GM19467 (cell line): ENCODE measurements at regions not wholly inside any gene's neighbourhood (a gene's known extent, or its start where the extent isn't known, plus 50 kb on each side); places are given as distances from the start of the nearest gene placed in this dataset.
"Not testable (repeated sequence)": the region's sequence is repeated elsewhere in the genome, so short reads cannot be mapped to it uniquely, and the experiment has no call there.

Experiments
- ATAC-seq: cut with Tn5 transposase; IDR thresholded peaks from one replicate; pipeline ENCODE4 v1.9.1; 2021; ENCODE audit warnings: mild to moderate bottlenecking, moderate library complexity; ENCODE audit not compliant: unreplicated experiment

DNA sequence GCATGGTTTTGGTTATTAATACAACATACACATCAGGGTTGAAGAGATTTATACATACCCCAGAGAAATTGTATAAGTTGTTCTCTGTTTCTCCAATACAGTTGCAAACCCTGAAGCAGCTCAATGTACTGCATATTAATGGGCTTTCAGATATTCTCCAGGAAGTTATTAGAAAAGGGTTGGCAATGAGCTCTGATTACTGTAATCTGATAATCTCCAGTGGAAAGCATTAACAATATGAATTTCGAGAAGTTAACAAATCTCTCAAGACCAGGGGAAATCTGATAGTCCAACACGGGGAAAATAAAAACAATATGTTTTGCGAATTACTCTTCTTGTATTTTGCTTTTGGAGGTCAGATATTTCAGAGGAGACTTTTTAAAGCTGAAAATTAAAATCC lies 950.1 kb downstream of the TBL1XR1 start:
- ATAC-seq, result no peak

DNA sequence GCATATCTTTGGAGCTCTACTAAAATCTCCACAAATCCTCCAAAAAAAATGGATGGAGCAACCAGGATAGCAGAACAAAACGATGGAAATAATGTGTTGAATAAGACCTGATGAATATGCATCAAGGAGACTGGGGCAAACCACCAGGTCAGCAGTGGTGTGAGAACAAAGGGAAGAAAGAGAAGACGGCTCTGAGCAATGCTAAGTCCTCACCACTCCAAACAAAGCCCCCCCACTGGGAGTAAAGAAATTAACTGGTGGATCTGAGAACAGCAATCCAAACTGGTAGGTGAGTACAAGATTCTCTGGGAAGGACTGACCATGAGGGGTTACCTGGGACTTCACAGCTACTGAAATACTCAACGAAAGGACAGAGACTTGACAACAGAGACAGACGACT lies 977.3 kb downstream of the TBL1XR1 start:
- ATAC-seq, result no peak

DNA sequence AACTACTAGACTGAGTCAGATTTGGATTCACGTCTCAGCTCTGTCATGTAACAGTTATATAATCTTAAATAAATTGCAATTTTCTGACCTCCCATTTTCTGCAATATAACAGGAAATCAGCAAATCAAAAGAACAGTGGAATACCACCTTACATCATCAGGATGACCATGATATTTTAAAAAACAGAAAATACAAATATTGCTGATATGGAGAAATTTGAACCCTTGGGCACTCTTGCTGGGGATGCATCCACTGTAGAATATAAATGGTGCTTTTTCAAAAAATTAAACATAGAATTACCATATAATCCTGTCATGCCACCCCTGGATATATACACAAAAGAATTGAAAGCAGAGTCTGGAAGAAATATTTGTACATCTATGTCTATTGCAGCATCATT lies 982.5 kb downstream of the TBL1XR1 start:
- ATAC-seq, result no peak

DNA sequence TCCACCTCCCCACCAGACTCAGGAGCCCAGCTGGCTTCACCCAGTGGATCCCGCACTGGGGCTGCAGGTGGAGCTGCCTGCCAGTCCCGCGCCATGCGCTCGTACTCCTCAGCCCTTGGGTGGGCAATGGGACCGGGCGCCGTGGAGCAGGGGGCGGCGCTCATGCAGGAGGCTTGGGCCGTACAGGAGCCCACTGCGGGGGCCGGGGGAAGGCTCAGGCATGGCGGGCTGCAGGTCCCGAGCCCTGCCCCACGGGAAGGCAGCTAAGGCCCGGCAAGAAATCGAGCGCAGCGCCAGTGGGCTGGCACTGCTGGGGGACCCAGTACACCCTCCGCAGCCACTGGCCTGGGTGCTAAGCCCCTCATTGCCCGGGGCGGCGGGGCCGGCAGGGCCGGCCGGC lies 984.0 kb downstream of the TBL1XR1 start:
- not testable (repeated sequence) for ATAC-seq

DNA sequence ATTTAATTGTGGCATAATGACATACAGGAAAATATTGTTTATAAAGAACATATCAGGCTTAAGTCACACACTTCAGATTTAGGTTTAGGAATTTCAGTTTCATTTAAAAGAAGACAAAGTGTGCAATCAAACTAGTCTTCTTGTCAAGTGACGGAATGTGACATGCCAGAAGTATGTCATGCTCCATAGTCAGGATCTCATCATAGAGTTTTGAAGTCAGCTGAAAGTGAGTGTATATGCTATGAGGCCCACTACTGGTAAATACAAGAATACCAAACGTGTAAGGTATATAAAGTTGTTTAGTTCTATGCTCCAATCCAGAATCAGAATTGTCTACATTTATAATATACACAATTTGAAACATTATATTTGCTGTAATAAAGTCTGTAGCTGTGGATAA lies 988.4 kb downstream of the TBL1XR1 start:
- no peak for ATAC-seq

DNA sequence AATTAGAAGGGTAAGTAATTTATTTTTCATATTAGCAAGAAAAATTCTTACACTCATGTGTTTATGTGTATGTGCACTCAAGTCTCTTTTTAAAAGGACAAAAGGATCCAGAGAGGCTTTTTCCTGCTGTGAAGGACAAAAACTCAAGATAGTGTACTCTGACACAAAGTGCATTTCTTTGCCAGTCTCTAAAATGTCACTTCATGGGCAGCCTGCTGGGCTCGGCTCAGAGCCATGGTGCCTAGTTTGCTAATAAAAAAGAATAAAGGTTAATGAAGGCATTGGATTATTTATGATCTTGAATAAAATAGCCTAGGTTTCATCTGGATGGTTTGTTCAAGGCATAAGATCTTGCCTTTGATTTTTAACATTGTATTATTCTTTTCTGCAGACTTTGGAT lies 989.0 kb downstream of the TBL1XR1 start:
- no peak for ATAC-seq

DNA sequence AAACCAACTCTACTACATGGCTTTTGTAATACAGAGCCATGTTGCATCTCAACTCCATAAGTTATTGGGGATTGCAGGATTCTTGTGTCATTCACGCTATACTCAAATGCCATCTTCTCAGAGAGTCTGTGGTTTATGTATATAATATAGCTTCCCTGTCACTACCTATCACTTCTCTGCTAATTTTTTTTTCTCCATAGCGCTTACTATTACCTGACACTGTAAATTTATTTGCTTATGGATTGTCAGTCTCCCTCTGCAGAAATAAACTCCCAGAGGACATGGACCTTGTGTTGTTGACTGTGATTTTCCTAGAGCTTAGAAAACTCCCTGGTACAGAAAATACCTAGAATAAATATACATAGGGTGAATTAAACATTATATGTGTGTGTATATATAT lies 990.5 kb downstream of the TBL1XR1 start:
- no peak for ATAC-seq

DNA sequence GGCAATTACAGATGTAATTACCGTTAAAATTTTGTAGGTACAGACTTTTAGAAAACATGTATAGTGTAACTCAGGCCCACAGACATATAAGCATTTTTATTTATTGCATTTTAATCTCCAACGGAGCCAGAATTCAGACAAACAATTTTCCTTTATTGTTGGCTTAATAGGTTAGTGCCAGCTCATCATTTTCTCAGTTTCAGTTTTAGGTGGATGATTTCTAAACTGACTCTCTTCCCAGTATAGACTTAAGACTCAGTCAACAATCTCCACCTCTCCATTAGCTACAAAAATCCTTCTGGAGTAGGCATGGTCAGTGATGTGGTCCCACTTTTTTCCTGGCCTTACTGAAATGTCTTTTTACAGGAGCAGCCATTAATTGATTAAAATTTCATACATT lies 994.6 kb downstream of the TBL1XR1 start:
- no peak for ATAC-seq

DNA sequence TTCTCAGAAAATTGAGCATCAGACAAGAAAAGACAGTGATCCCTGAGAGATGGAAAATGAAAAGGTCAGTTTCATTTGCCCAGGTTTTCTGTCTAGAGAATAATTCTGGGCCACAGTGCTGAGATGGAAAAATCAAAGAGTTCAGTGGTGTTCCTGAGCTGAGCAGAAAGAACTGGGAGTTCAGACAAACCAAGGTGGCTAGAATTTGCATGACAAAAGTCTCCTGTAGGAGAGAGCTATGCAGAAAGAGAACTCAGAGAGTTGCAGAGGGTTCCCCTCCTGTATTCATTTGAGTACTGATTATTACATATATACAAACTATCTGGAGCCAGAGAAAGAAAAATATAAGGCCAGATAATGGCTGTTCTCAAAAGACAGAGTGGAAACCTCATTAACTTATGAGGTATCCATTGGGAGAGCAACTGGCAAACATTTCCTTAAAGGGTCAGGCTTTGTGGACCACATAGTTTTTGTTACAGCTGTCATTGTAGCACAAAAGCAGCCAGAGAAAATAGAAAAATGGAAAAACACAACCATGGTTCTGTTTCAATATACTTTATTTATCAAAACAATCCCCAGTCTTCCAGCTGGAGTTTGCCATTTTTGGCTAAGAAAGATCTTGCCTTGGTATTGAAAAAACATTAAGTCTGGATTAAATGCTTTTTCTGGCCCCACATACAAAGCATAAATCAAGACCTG lies 1004.1 kb downstream of the TBL1XR1 start:
- no peak for ATAC-seq

DNA sequence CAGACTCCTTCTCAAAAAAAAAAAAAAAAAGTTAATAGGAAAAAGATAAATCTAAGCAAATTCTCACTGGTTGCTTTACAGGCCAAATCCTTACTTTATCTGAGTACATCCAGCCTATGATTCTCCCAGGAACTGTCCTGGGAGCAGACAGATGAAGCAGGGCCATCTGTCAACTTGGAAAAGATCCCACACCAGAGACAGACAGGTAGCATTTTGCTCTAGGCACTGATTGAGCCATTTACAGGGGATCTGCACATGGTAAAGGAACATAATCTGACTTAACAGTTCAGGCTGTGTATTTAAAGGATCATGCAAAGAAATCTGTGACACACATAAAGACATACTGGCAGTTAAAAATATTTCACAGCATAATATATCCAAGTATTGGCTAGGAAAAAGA lies 1006.5 kb downstream of the TBL1XR1 start:
- ATAC-seq, result no peak

DNA sequence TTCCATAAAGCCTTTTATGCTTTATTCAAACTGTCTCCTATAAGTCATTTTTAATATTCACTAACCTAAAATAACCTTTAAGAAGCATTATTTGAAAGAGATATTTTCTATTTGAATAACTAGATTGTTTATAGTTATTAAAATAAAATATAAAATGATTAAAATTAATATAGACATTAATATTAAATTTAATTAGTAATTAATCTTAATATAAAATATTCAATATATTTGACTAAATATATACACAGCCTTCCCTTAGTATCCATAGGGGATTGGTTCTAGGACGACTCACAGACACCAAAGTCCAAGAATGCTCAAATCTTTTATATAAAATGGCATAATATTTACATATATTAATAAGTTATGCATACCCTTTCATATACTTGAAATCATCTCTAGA lies 1014.1 kb downstream of the TBL1XR1 start:
- ATAC-seq, result no peak

DNA sequence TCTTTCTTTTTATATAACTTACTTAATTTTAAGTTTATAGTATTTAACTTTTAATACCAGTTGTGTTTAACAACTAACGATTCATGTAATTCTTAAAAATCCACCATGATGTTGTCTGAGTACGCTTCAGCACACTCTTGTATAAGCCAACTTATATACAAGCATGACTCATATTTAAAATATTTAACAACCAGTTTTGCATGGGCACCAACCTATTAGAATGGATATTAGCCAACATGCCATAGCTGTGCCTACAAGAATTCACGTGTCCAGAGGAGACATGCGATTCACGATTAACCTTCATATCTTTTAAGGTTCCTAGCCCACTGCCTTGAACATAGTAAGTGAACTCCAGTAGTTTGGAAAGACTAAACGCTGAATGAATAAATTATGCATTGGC lies 1023.2 kb downstream of the TBL1XR1 start:
- ATAC-seq, result no peak

DNA sequence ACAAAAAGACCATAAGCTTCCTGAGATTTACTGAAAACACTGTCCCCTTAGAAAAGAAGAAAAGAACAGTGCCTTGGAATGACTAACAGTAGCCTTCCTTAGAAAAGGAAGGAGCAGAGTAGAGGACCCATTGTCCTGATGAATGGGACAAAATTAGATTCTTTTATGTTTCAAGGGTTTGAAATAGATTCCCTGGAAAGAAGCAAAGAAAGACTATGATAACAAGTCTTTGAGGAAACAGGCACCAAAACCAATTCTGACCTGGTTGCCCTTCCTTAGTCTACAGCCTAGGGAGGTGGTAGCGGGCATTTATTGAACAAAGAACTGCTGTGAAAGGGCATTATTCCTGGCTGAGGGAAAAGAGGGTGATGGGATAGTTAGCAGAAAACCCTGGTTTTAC lies 1024.8 kb downstream of the TBL1XR1 start:
- no peak for ATAC-seq

DNA sequence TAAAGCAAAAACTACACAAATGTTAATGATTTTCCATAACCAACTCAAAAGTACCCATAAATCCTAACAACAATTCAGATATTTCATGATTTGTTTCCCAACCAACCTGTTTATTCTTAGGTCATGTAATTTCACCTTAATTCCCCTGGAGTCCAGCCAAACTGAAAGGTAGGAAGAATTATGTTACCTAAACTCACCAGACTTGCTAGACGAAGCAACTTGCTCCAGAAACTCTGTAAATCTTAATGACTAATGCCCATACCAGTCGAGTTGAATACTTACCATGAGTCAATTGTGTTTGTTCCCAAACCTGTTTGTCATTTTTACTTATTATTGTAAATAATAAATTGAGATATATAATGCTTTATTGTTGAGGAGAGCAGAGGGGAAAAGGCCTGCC lies 1030.0 kb downstream of the TBL1XR1 start:
- no peak for ATAC-seq

DNA sequence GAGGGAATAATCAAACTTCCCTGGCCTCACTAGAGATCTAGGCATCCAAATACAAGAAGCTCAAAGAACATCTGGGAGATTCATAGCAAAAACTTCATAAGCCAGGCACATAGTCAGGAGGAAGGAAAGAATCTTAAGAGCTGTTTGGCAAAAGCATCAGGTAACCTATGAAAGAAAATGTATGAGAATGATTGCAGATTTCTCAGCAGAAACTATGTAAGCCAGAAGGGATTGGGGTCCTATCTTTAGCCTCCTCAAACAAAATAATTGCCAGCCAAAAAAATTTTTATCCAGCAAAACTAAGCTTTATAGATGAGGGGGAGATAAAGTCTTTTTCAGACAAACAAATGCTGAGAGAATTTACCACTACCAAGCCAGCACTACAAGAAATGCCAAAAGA lies 1036.3 kb downstream of the TBL1XR1 start:
- no peak for ATAC-seq

DNA sequence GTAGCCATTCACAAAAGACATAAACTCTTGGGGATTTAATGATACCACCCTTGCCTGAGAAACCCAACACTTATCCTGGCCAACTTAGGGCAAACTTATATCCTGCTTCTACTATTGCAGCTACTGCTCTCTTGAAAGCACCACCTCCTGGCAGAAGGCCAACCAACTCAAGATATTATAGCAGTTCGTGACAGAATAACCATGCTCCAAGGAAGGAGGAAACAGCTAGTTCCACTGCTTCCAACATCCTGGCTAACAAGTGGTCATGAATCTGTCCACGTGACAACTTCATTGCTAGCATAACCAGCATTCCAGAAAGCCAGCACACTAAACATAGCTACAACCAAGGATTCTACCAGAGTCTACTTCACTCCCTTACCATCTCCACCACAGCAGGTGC lies 1037.5 kb downstream of the TBL1XR1 start:
- no peak for ATAC-seq

DNA sequence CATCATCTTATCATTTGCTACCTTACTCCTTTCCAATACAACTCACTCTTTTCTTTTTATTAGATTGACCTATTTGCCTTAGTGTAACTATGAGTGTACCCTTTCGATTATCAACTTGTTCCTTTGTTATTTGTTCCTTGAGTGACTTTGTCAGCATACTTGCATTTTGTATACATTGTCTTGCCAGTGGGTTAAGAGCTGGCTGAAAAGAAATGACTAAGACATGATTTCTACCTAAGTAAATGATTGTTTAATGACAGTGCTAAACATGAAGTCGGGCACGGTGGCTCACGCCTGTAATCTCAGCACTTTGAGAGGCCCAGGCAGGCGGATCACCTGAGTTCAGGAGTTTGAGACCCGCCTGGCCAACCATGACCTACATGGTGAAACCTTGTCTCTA lies 1042.3 kb downstream of the TBL1XR1 start:
- ATAC-seq, result no peak

DNA sequence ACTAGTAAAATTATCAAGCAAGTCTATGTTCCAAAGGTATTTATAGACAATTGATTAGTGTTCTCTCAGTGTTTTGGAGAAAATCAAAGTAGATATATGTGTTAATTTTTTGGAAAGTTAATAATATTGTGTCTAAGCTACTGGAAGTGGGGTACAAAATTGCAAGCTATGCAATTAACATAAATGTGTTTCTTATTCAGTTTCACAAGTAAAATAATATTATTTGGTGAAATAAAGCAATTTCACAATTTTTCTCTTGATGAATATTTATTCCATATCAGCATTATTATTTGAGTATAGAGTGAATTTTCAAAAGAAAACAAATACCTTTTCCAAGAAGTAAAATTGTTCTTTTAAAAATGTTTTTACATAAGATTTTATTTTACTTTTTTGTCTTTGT lies 1047.7 kb downstream of the TBL1XR1 start:
- no peak for ATAC-seq

DNA sequence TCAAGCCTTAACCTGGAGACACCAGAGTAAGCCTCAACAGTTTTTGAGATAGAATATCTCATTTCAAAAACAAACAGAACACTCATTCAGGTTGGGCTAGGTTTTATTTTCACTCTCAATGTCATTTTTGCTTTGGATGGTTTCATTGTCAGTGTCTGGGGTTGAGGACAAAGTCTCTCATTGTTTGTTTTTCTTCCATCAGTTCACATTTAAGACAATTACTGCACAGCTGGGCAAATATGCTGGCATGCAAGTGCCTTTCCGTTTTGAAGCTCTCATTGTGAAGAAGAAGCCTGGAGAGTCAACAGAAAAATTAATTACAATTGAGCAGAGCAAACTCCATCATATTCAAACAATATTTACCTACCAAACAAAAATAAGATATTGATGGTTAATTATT lies 1050.0 kb downstream of the TBL1XR1 start:
- ATAC-seq, result no peak

DNA sequence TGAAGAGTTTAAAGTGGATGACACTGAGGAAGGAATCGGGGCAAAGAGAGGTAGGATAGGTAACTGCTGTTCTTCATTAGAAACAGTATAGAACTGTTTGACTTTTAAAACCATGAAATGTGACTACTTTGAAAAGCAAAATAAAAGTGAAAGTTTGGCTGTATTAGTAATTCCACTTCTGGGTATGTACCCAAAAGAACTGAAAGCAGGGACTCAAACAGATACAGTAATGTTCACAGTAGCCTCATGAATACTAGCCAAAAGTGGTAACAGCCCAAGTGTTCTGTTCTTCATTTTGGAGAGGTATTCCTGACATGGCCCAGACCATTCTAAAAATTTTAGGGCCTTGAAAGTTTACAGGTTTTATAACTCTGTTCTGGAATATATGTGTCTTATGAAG lies 1055.4 kb downstream of the TBL1XR1 start:
- ATAC-seq, result no peak

DNA sequence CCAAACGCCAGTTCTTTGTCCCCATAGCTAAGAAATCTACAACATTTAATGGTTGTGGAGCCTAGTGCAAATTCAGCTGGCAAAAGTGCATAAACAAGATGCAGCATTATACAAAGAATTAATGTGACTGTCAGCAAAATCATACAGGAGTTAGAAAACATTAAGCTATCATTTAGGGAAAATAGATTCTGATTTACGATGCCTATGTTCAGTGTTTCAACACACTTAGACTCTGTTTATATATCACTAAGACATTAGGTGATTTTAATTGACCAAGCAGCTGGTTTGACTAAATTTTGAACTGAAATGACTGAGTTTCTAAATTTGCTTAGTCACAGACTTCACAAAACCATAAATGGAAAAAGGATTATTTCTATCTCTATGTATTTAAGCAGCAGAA lies 1076.8 kb downstream of the TBL1XR1 start:
- no peak for ATAC-seq

DNA sequence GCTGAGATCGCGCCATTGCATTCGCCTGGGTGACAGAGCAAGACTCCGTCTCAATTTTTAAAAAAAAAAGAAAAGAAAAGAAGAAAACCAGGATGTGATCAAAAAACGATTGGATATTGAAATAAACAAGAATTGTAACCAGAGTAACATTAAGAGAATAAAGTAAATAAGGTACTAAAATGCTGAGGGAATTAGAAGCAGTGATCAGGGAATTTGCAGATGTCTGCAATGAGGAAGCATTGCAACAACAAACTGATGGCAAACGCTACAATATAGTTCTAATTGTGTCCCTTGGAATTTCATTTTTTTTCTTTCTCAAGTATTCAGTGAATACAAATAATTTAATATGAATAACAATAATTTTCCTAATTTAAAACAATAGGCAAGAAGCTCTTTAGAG lies 1077.5 kb downstream of the TBL1XR1 start:
- ATAC-seq, result no peak

DNA sequence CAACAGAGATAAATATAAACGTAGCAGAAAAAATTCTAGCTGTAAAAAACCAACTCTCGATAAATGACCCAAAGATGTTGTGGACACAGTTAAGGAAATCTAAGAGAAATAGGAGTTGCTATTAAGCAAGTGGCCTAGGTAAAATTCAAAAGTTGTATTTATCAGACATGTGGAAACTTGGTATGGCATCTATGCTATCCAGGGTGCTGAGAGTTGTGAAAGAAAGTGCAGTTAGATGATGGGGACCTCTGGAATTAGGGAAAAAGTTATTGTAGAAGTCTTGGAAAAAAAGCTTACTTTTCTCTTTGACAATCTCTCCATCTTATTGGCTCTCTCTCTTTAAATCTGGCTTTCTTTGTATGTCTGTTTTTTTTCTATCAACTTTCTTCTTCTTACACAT lies 1090.9 kb downstream of the TBL1XR1 start:
- no peak for ATAC-seq

DNA sequence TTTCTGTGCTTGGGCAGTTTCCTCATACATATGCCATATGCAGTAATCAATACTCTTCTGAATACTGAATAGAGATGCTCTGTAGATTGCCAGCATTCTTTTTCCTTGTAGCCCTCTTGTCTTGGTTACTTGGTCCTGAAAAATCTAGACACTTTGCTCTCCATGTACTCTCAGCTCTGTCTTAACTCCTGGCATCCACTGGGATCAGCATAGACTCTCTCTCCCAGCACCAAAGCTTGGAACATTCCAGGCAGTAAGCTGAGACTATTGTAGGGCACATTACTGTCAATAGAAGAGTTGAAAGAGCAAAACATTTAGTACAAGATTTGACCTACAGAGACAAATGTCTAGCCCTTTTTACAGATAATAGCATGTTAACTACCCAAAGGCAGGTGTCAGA lies 1100.3 kb downstream of the TBL1XR1 start:
- ATAC-seq, result no peak
